Left hindlimb (tissue), 1 donor: ENCODE measurements at regions not wholly inside any gene's neighbourhood (a gene's known extent, or its start where the extent isn't known, plus 50 kb on each side); places are given as distances from the start of the nearest gene placed in this dataset.

ENCODE experiments used
- DNase-seq: peaks from one replicate; pipeline ENCODE4 v3.0.0-alpha.2; 2018

GRCh38 chr11:8740129-8740528, 57.5 kb downstream of the RPL27A start:
- DNase-seq = no peak

- no peak for DNase-seq
These were observed 61.8 kb downstream of the RPL27A start for GRCh38 chr11:8744423-8744822.

- DNase-seq = no peak
These were observed 63.0 kb downstream of the RPL27A start for GRCh38 chr11:8745431-8746253.

- DNase-seq = no peak
These were observed 63.9 kb downstream of the RPL27A start for GRCh38 chr11:8746331-8746974.

GRCh38 chr11:8747173-8747572, 64.6 kb downstream of the RPL27A start:
- no peak for DNase-seq

GRCh38 chr11:8748317-8748716, 65.7 kb downstream of the RPL27A start:
- DNase-seq = no peak

GRCh38 chr11:8749202-8749601, 66.6 kb downstream of the RPL27A start:
- DNase-seq = no peak

- DNase-seq = no peak
These were observed 71.6 kb downstream of the RPL27A start for GRCh38 chr11:8754241-8754640.

GRCh38 chr11:8756201-8756600, 73.6 kb downstream of the RPL27A start:
- DNase-seq = no peak

GRCh38 chr11:8757047-8757446, 74.5 kb downstream of the RPL27A start:
- DNase-seq = no peak

GRCh38 chr11:8757533-8757932, 74.9 kb downstream of the RPL27A start:
- DNase-seq = no peak

- DNase-seq = no peak
These were observed 76.1 kb downstream of the RPL27A start for GRCh38 chr11:8758619-8759169.

- DNase-seq = no peak
These were observed 77.0 kb downstream of the RPL27A start for GRCh38 chr11:8759634-8760033.

- DNase-seq = no peak
These were observed 78.3 kb downstream of the RPL27A start for GRCh38 chr11:8760896-8761295.

- DNase-seq = no peak
These were observed 80.6 kb downstream of the RPL27A start for GRCh38 chr11:8763070-8763685.

GRCh38 chr11:8765294-8765693, 82.7 kb downstream of the RPL27A start:
- DNase-seq = no peak

- no peak for DNase-seq
These were observed 83.7 kb downstream of the RPL27A start for GRCh38 chr11:8766043-8766987.

GRCh38 chr11:8766988-8767374, 84.4 kb downstream of the RPL27A start:
- DNase-seq = no peak

GRCh38 chr11:8767466-8768142, 85.0 kb downstream of the RPL27A start:
- DNase-seq = no peak

- DNase-seq = no peak
These were observed 86.2 kb downstream of the RPL27A start for GRCh38 chr11:8768625-8769333.
